NCI-H510A treated with DMSO at 0.1 percent for 48 hours (cell line): ENCODE measurements at regions not wholly inside any gene's neighbourhood (a gene's known extent, or its start where the extent isn't known, plus 50 kb on each side); places are given as distances from the start of the nearest gene placed in this dataset.

ENCODE experiments used
- DNase-seq: peaks from one replicate; lab custom pipeline; 2025; lab: John Stamatoyannopoulos, UW

- DNase-seq = no peak
These were observed 170.9 kb upstream of the CADPS start for GRCh38 chr3:63046152-63046551.

- no peak for DNase-seq
These were observed 171.4 kb upstream of the CADPS start for GRCh38 chr3:63046580-63046979.

GRCh38 chr3:63047068-63047467 is 171.9 kb upstream of the CADPS start:
- DNase-seq = peak; percentile 29

- DNase-seq = peak; percentile 25
These were observed 173.4 kb upstream of the CADPS start for GRCh38 chr3:63048367-63049326.

- DNase-seq = no peak
These were observed 175.4 kb upstream of the CADPS start for GRCh38 chr3:63050548-63051177.

- no peak for DNase-seq
These were observed 176.7 kb upstream of the CADPS start for GRCh38 chr3:63051920-63052319.

- DNase-seq = no peak
These were observed 181.7 kb upstream of the CADPS start for GRCh38 chr3:63056932-63057331.

- DNase-seq = no peak
These were observed 185.2 kb upstream of the CADPS start for GRCh38 chr3:63060412-63060811.

GRCh38 chr3:63061449-63061848 is 186.2 kb upstream of the CADPS start:
- no peak for DNase-seq

- no peak for DNase-seq
These were observed 189.1 kb upstream of the CADPS start for GRCh38 chr3:63064209-63064755.

GRCh38 chr3:63067999-63068645 is 192.9 kb upstream of the CADPS start:
- DNase-seq = no peak

- peak; percentile 62 for DNase-seq
These were observed 194.7 kb upstream of the CADPS start for GRCh38 chr3:63069806-63070475.

- no peak for DNase-seq
These were observed 195.2 kb upstream of the CADPS start for GRCh38 chr3:63070476-63070810.

GRCh38 chr3:63076357-63076756 is 201.1 kb upstream of the CADPS start:
- peak; percentile 12 for DNase-seq

- no peak for DNase-seq
These were observed 191.9 kb upstream of the SYNPR start for GRCh38 chr3:63086190-63086589.

GRCh38 chr3:63089007-63089750 is 188.9 kb upstream of the SYNPR start:
- DNase-seq = no peak

GRCh38 chr3:63089751-63090132 is 188.4 kb upstream of the SYNPR start:
- no peak for DNase-seq

GRCh38 chr3:63090656-63091055 is 187.5 kb upstream of the SYNPR start:
- no peak for DNase-seq

GRCh38 chr3:63092515-63092914 is 185.6 kb upstream of the SYNPR start:
- no peak for DNase-seq

- no peak for DNase-seq
These were observed 183.3 kb upstream of the SYNPR start for GRCh38 chr3:63094642-63095408.
